H1 (cell line): ENCODE measurements at regions not wholly inside any gene's neighbourhood (a gene's known extent, or its start where the extent isn't known, plus 50 kb on each side); places are given as distances from the start of the nearest gene placed in this dataset.

ENCODE experiments used
- CTCF ChIA-PET: fragments of 300-600 bp; sonication (Branson Sonifier 250); formaldehyde crosslinking; loops from one replicate; lab custom pipeline; 2021; ENCODE audit not compliant: partially characterized antibody; lab: Charles Lee
- POLR2A ChIA-PET: fragments of 300-600 bp; sonication (Branson Sonifier 250); formaldehyde crosslinking; loops from one replicate; lab custom pipeline; 2021; ENCODE audit warnings: inconsistent platforms; ENCODE audit not compliant: partially characterized antibody; lab: Charles Lee
- DNase-seq, 2 experiments: peaks; one replicate each; pipeline versions ENCODE4 v3.0.0 to v3.0.0-alpha.2; 2010 to 2022; ENCODE audit warnings: low spot score in 2 of 2, low read depth in 1 of 2, mixed read lengths in 1 of 2
- FAIRE-seq: peaks from 2 replicates; lab custom pipeline; 2011; peaks lifted over from hg19 to GRCh38; lab: Jason Lieb, UNC
- H2AFZ ChIP-seq: 2 replicates; pipeline ENCODE4 v1.8.1; 2012; ENCODE audit warnings: low read length, inconsistent platforms
- H2AK5ac ChIP-seq: 2 replicates; pipeline ENCODE4 v1.6.1; 2013; ENCODE audit warnings: low read depth, low read length
- H2BK120ac ChIP-seq: replicated peaks from 2 replicates; pipeline ENCODE3; 2013; ENCODE audit warnings: low read depth, low read length, inconsistent platforms
- H2BK12ac ChIP-seq: 2 replicates; pipeline ENCODE4 v1.6.1; 2013; ENCODE audit warnings: low read depth, low read length
- H2BK15ac ChIP-seq: 2 replicates; pipeline ENCODE4 v1.6.1; 2013; ENCODE audit warnings: low read length
- H2BK20ac ChIP-seq: 2 replicates; pipeline ENCODE4 v1.6.1; 2013; ENCODE audit warnings: low read length
- H2BK5ac ChIP-seq: 2 replicates; pipeline ENCODE4 v1.6.1; 2013; ENCODE audit warnings: low read depth, low read length
- H3K14ac ChIP-seq: 2 replicates; pipeline ENCODE4 v1.6.1; 2013; ENCODE audit warnings: inconsistent platforms; ENCODE audit not compliant: insufficient read length
- H3K18ac ChIP-seq: 2 replicates; pipeline ENCODE4 v1.6.1; 2013; ENCODE audit warnings: low read length; ENCODE audit errors: extremely low read depth
- H3K23ac ChIP-seq: 2 replicates; pipeline ENCODE4 v1.6.1; 2013; ENCODE audit warnings: inconsistent platforms; ENCODE audit not compliant: insufficient read length
- H3K23me2 ChIP-seq: 2 replicates; pipeline ENCODE4 v1.6.1; 2013; ENCODE audit warnings: low read depth, low read length
- H3K27ac ChIP-seq: 2 replicates; pipeline ENCODE4 v1.6.1; 2011; ENCODE audit warnings: low read depth, low read length, inconsistent platforms
- H3K27me3 ChIP-seq, 4 experiments: replicated peaks in 1 of 4; 1 replicate in 1 of 4; 2 replicates in 3 of 4; pipeline versions ENCODE4 v1.6.1 to v1.8.1; 2011 to 2013; ENCODE audit warnings: low read length in 3 of 4, mild to moderate bottlenecking in 3 of 4, inconsistent platforms in 2 of 4, mixed read lengths in 2 of 4, moderate library complexity in 1 of 4; ENCODE audit not compliant: control insufficient read depth in 3 of 4, insufficient read depth in 3 of 4; ENCODE audit errors: extremely low read depth in 1 of 4
- H3K36me3 ChIP-seq, 4 experiments: 2 replicates each; pipeline versions ENCODE4 v1.6.1 to v1.8.1; 2011 to 2013; ENCODE audit warnings: mild to moderate bottlenecking in 4 of 4, low read length in 3 of 4, moderate library complexity in 2 of 4, control low read depth in 1 of 4, inconsistent platforms in 1 of 4; ENCODE audit not compliant: insufficient read depth in 4 of 4, control insufficient read depth in 2 of 4
- H3K4ac ChIP-seq: replicated peaks from 2 replicates; pipeline ENCODE3; 2013; ENCODE audit warnings: low read length, low read depth, mixed read lengths, inconsistent platforms; ENCODE audit not compliant: insufficient read length
- H3K4me1 ChIP-seq, 4 experiments: replicated peaks in 1 of 4; 1 replicate in 1 of 4; 2 replicates in 3 of 4; pipeline versions ENCODE4 v1.6.1 to v1.8.1; 2011 to 2013; ENCODE audit warnings: low read length in 3 of 4, inconsistent platforms in 2 of 4, mixed read lengths in 1 of 4; ENCODE audit not compliant: insufficient read depth in 4 of 4, control insufficient read depth in 3 of 4
- H3K4me2 ChIP-seq, 2 experiments: 2 replicates each; pipeline versions ENCODE4 v1.6.1 to v1.8.1; 2011 to 2013; ENCODE audit warnings: low read depth in 2 of 2, low read length in 2 of 2, control low read depth in 1 of 2, inconsistent platforms in 1 of 2, mild to moderate bottlenecking in 1 of 2; ENCODE audit not compliant: insufficient read depth in 1 of 2
- H3K4me3 ChIP-seq, 4 experiments: fragments of 200-600, 300-600 bp in 1 of 4; sonication (generic), shearing (Covaris generic), sonication (Bioruptor Twin) in 1 of 4; 2 replicates each; pipeline versions ENCODE4 v1.5.1 to v1.8.1; 2011 to 2016; ENCODE audit warnings: low read length in 4 of 4, low read depth in 3 of 4, control low read depth in 2 of 4, inconsistent platforms in 2 of 4, mild to moderate bottlenecking in 2 of 4, mixed read lengths in 1 of 4, moderate library complexity in 1 of 4; ENCODE audit not compliant: insufficient read depth in 2 of 4; ENCODE audit errors: extremely low read depth in 1 of 4
- H3K56ac ChIP-seq: replicated peaks from 2 replicates; pipeline ENCODE3; 2013; ENCODE audit warnings: low read depth, mild to moderate bottlenecking, mixed read lengths, low read length, inconsistent platforms; ENCODE audit not compliant: insufficient read length
- H3K79me1 ChIP-seq: 2 replicates; pipeline ENCODE4 v1.6.1; 2013; ENCODE audit warnings: low read depth, low read length, control low read depth
- H3K79me2 ChIP-seq, 2 experiments: 2 replicates each; pipeline versions ENCODE4 v1.6.1 to v1.8.1; 2012 to 2013; ENCODE audit warnings: low read length in 2 of 2, mild to moderate bottlenecking in 2 of 2, inconsistent platforms in 1 of 2; ENCODE audit not compliant: insufficient read depth in 2 of 2, control insufficient read depth in 1 of 2
- H3K9ac ChIP-seq, 4 experiments: replicated peaks in 1 of 4; 1 replicate in 1 of 4; 2 replicates in 3 of 4; pipeline versions ENCODE4 v1.6.1 to v1.8.1; 2011 to 2013; ENCODE audit warnings: low read depth in 3 of 4, low read length in 3 of 4, control low read depth in 2 of 4, mild to moderate bottlenecking in 2 of 4, moderate library complexity in 2 of 4, inconsistent platforms in 1 of 4; ENCODE audit errors: extremely low read depth in 1 of 4
- H3K9me3 ChIP-seq, 2 experiments: 2 replicates each; pipeline versions ENCODE4 v1.6.1 to v1.8.1; 2012 to 2013; ENCODE audit warnings: mild to moderate bottlenecking in 2 of 2, moderate library complexity in 2 of 2, control low read depth in 1 of 2, inconsistent platforms in 1 of 2, low read depth in 1 of 2, low read length in 1 of 2, mixed read lengths in 1 of 2; ENCODE audit not compliant: insufficient read depth in 2 of 2
- H4K20me1 ChIP-seq, 2 experiments: replicated peaks in 1 of 2; 2 replicates each; pipeline versions ENCODE3 to v1.8.1; 2011 to 2013; ENCODE audit warnings: inconsistent platforms in 2 of 2, low read length in 2 of 2, mild to moderate bottlenecking in 1 of 2; ENCODE audit not compliant: insufficient read depth in 2 of 2, control insufficient read depth in 1 of 2
- H4K5ac ChIP-seq: 2 replicates; pipeline ENCODE4 v1.6.1; 2013; ENCODE audit warnings: low read length, low read depth, mixed read lengths, inconsistent platforms; ENCODE audit not compliant: insufficient read length
- H4K8ac ChIP-seq: 2 replicates; pipeline ENCODE4 v1.8.0; 2013; ENCODE audit warnings: mild to moderate bottlenecking, moderate library complexity, low read length, inconsistent platforms; ENCODE audit not compliant: insufficient read depth; ENCODE audit errors: extremely low read depth
- H4K91ac ChIP-seq: replicated peaks from 2 replicates; pipeline ENCODE3; 2013; ENCODE audit warnings: low read length, mixed read lengths, inconsistent platforms; ENCODE audit not compliant: insufficient read length
- CBX5 ChIP-seq: fragments of 300-800, 300-1000 bp; sonication (generic); IDR thresholded peaks from 2 replicates; pipeline ENCODE4 v1.7.1; 2016; ENCODE audit warnings: antibody characterized with exemption, low read length, low read depth
- HDAC6 ChIP-seq: IDR thresholded peaks from one replicate; pipeline ENCODE4 v1.7.1; 2012; ENCODE audit warnings: low read depth, mild to moderate bottlenecking, inconsistent platforms, low read length, moderate library complexity
- WGBS, 2 experiments: shearing (Covaris generic) in 1 of 2; methylation state at CpG; one replicate each; pipeline versions ENCODE4 v1.1.6 to v1.1.7; 2013 to 2015; ENCODE audit warnings: low lambda C conversion rate in 2 of 2, mixed read lengths in 2 of 2, inconsistent platforms in 1 of 2, low coverage in 1 of 2, missing lambda C conversion rate in 1 of 2; ENCODE audit not compliant: insufficient replicate concordance in 2 of 2, insufficient coverage in 1 of 2, insufficient read length in 1 of 2; ENCODE audit errors: extremely low coverage in 1 of 2, missing lambda C conversion rate in 1 of 2; 5-methylcytosine and 5-hydroxymethylcytosine counted together

- Histone ChIP-seq H4K20me1 (no peaks in the 10 kb centered on the region), H3K27ac (no peak overlapping the region), H2BK120ac (no peak overlapping the region), H3K56ac (no peak overlapping the region), H2AFZ (no peak overlapping the region), H2BK15ac (no peak overlapping the region)
- POLR2A ChIA-PET = no interaction called here
- TF ChIP-seq HDAC6 (no peak), CBX5 (no peak)
- TF ChIP-seq, all 59 proteins: peak for 0
- Histone ChIP-seq H3K23me2 (no peaks in the 10 kb centered on the region), H3K27me3 (no peaks in the 10 kb centered on the region), H2AK5ac (no peak overlapping the region), H3K4me3 (no peak overlapping the region), H2BK20ac (no peak overlapping the region), H3K79me2 (peaks cover 0 to 24% of the 10 kb centered on the region in 2 experiments; a peak in 2 of 4 replicates), H4K8ac (no peak overlapping the region), H2BK12ac (no peak overlapping the region), H3K4me1 (peaks cover 3 to 15% (median 8%) of the 10 kb centered on the region in 4 experiments; a peak in 6 of 7 replicates), H4K5ac (no peak overlapping the region), H4K91ac (no peak overlapping the region), H3K23ac (no peak overlapping the region), H3K9me3 (no peaks in the 10 kb centered on the region), H3K18ac (no peak overlapping the region), H3K36me3 (no peaks in the 10 kb centered on the region), H3K4me2 (no peak overlapping the region), H3K9ac (no peak overlapping the region), H3K14ac (no peak overlapping the region), H3K4ac (no peak overlapping the region), H2BK5ac (no peak overlapping the region), H3K79me1 (no peaks in the 10 kb centered on the region)
- DNase-seq (no peak), FAIRE-seq (no peak)
- CTCF ChIA-PET = interaction anchor here (0.8 kb wide), 1 partner anchor 17 kb away, joined by 3 read pairs; no protein-coding TSS in a partner anchor
- WGBS, 2 experiments = 85% methylated on average over 2 of the region's 2 CpGs; no CpG with 5 or more reads in 1 of the 2 experiments
These were observed 69.3 kb upstream of the IFNE start for GRCh38 chr9:21551401-21551800.
